AG04449 (cell line): ENCODE measurements at regions not wholly inside any gene's neighbourhood (a gene's known extent, or its start where the extent isn't known, plus 50 kb on each side); places are given as distances from the start of the nearest gene placed in this dataset.

Experiments used
- CTCF ChIA-PET: fragments of 350-600 bp; formaldehyde crosslinking; extraction: SDS; loops from one replicate; lab custom pipeline; 2021; ENCODE audit warnings: antibody characterized with exemption; lab: Yijun Ruan, JAX
- POLR2A ChIA-PET: fragments of 400-600, 350-600 bp; formaldehyde crosslinking; extraction: SDS; loops from one replicate; lab custom pipeline; 2020; ENCODE audit warnings: antibody characterized with exemption, inconsistent platforms; lab: Yijun Ruan, JAX
- DNase-seq: peaks from one replicate; pipeline ENCODE4 v3.0.0-alpha.2; 2010; ENCODE audit warnings: low read depth, low spot score
- H3K4me3 ChIP-seq: 2 replicates; pipeline ENCODE4 v1.5.1; 2011; ENCODE audit warnings: low read depth, mild to moderate bottlenecking, control low read depth, low read length
- CTCF ChIP-seq: IDR thresholded peaks from one replicate; pipeline ENCODE4 v1.5.1; 2011; ENCODE audit warnings: mild to moderate bottlenecking, moderate library complexity, low read length, control low read depth, inconsistent platforms; ENCODE audit not compliant: insufficient read depth; ENCODE audit errors: missing control alignments

GRCh38 chr2:155965415-155966063, 367.0 kb downstream of the NR4A2 start:
- ChIA-PET POLR2A (no interaction called here), CTCF (no interaction called here)
- TF ChIP-seq CTCF, result no peak
- H3K4me3 ChIP-seq, result no peak overlapping the region
- no peak for DNase-seq

GRCh38 chr2:155961641-155962040, 370.9 kb downstream of the NR4A2 start:
- no peak for TF ChIP-seq CTCF
- ChIA-PET CTCF (no interaction called here), POLR2A (no interaction called here)
- H3K4me3 ChIP-seq, result no peak overlapping the region
- DNase-seq, result no peak

GRCh38 chr2:155958834-155959233, 373.7 kb downstream of the NR4A2 start:
- CTCF ChIA-PET, result no interaction called here
- POLR2A ChIA-PET, result no interaction called here
- DNase-seq, result no peak
- TF ChIP-seq CTCF, result no peak
- H3K4me3 ChIP-seq, result no peak overlapping the region

- DNase-seq, result no peak
- no peak overlapping the region for H3K4me3 ChIP-seq
- POLR2A ChIA-PET, result no interaction called here
- no peak for TF ChIP-seq CTCF
- CTCF ChIA-PET, result no interaction called here
Observed at GRCh38 chr2:155947069-155947468, 385.5 kb downstream of the NR4A2 start.

- H3K4me3 ChIP-seq, result no peak overlapping the region
- ChIA-PET CTCF (no interaction called here), POLR2A (no interaction called here)
- no peak for TF ChIP-seq CTCF
- no peak for DNase-seq
Observed at GRCh38 chr2:155944218-155944617, 388.3 kb downstream of the NR4A2 start.

GRCh38 chr2:155930312-155930711, 402.2 kb downstream of the NR4A2 start:
- CTCF ChIA-PET, result no interaction called here
- H3K4me3 ChIP-seq, result no peak overlapping the region
- POLR2A ChIA-PET, result no interaction called here
- DNase-seq, result no peak
- TF ChIP-seq CTCF, result no peak
